HCT116 (cell line): ENCODE measurements at regions not wholly inside any gene's neighbourhood (a gene's known extent, or its start where the extent isn't known, plus 50 kb on each side); places are given as distances from the start of the nearest gene placed in this dataset.

Experiments
- ATAC-seq: fragments of 200-7000 bp; cut with Tn5 transposase; 2 replicates; pipeline ENCODE4 v1.9.1; 2020; ENCODE audit warnings: mild to moderate bottlenecking, moderate library complexity
- BruUV-seq: library from RNA; stranded (reverse); fragments of 400-500 nt; replicated peaks from 2 replicates; lab custom pipeline; 2021; lab: Mats Ljungman, UMichigan
- CTCF ChIA-PET: fragments of 300-600 bp; sonication (Branson Sonifier 250); formaldehyde crosslinking; loops from one replicate; lab custom pipeline; 2021; ENCODE audit warnings: antibody characterized with exemption; lab: Charles Lee
- POLR2A ChIA-PET: fragments of 300-600, 350-600 bp; sonication (Branson Sonifier 250); formaldehyde crosslinking; loops from one replicate; lab custom pipeline; 2021; ENCODE audit warnings: antibody characterized with exemption; lab: Charles Lee
- RAD21 ChIA-PET, 2 experiments: fragments of 300-600 bp; sonication (Branson Sonifier 250); formaldehyde crosslinking; loops; one replicate each; lab custom pipeline; 2023; ENCODE audit warnings: low total read pairs in 2 of 2; ENCODE audit not compliant: uncharacterized antibody in 2 of 2, unreplicated experiment in 2 of 2, low non-redundant PET in 1 of 2; lab: Charles Lee
- DNase-seq: peaks from one replicate; pipeline ENCODE4 v3.0.0-alpha.2; 2010; ENCODE audit warnings: low read depth, low spot score
- H2AFZ ChIP-seq: fragments of 200-600 bp; shearing (Covaris generic), sonication (generic); 2 replicates; pipeline ENCODE4 v1.6.1; 2017; ENCODE audit warnings: low read depth, mixed run types, mixed read lengths, antibody characterized with exemption, low read length; ENCODE audit not compliant: poor library complexity, severe bottlenecking
- H3K27ac ChIP-seq: 2 replicates; pipeline ENCODE4 v1.5.1; 2012; ENCODE audit warnings: low read depth, low read length
- H3K27me3 ChIP-seq: fragments of 200-600 bp; sonication (generic); 2 replicates; pipeline ENCODE4 v1.6.1; 2016; ENCODE audit warnings: mixed run types, low read length, mixed read lengths; ENCODE audit not compliant: insufficient read depth
- H3K36me3 ChIP-seq, 2 experiments: fragments of 200-500 bp in 1 of 2; fragments of 200-600 bp in 1 of 2; sonication (Bioruptor generic) in 1 of 2; sonication (generic) in 1 of 2; 2 replicates each; pipeline versions ENCODE4 v1.5.1 to v1.6.1; 2014 to 2016; ENCODE audit warnings: low read length in 2 of 2, inconsistent platforms in 1 of 2, mixed read lengths in 1 of 2, mixed run types in 1 of 2; ENCODE audit not compliant: insufficient read depth in 2 of 2, control insufficient read depth in 1 of 2
- H3K4me1 ChIP-seq, 2 experiments: fragments of 200-600 bp in 1 of 2; sonication (generic) in 1 of 2; 2 replicates each; pipeline versions ENCODE4 v1.5.1 to v1.6.1; 2012 to 2017; ENCODE audit warnings: low read length in 2 of 2, inconsistent platforms in 1 of 2, mild to moderate bottlenecking in 1 of 2, mixed read lengths in 1 of 2, mixed run types in 1 of 2, moderate library complexity in 1 of 2; ENCODE audit not compliant: insufficient read depth in 2 of 2, control insufficient read depth in 1 of 2
- H3K4me2 ChIP-seq: fragments of 200-600 bp; sonication (generic); 2 replicates; pipeline ENCODE4 v1.6.1; 2017; ENCODE audit warnings: mixed run types, low read length, mixed read lengths
- H3K4me3 ChIP-seq, 2 experiments: fragments of 200-600 bp in 1 of 2; sonication (generic) in 1 of 2; replicated peaks in 1 of 2; 2 replicates each; pipeline ENCODE4 v1.5.1; 2011 to 2016; ENCODE audit warnings: low read length in 2 of 2, control low read depth in 1 of 2, low read depth in 1 of 2, mild to moderate bottlenecking in 1 of 2, mixed read lengths in 1 of 2, mixed run types in 1 of 2
- H3K79me2 ChIP-seq: fragments of 200-600 bp; sonication (generic); 2 replicates; pipeline ENCODE4 v1.6.1; 2017; ENCODE audit warnings: mild to moderate bottlenecking, mixed run types, low read length, moderate library complexity, mixed read lengths; ENCODE audit not compliant: insufficient read depth
- H3K9ac ChIP-seq: fragments of 200-600 bp; sonication (generic); 2 replicates; pipeline ENCODE4 v1.6.1; 2016; ENCODE audit warnings: low read length, mixed read lengths
- H3K9me2 ChIP-seq: fragments of 200-600 bp; sonication (generic), shearing (Covaris generic); 2 replicates; pipeline ENCODE4 v1.6.1; 2017; ENCODE audit warnings: mixed run types, mild to moderate bottlenecking, moderate library complexity; ENCODE audit not compliant: insufficient read depth
- H3K9me3 ChIP-seq, 2 experiments: fragments of 200-500 bp in 1 of 2; fragments of 200-600 bp in 1 of 2; sonication (Bioruptor generic) in 1 of 2; sonication (generic) in 1 of 2; 2 replicates each; pipeline ENCODE4 v1.6.1; 2014 to 2017; ENCODE audit warnings: low read length in 2 of 2, mixed read lengths in 2 of 2, inconsistent platforms in 1 of 2, low read depth in 1 of 2, mild to moderate bottlenecking in 1 of 2, mixed run types in 1 of 2, moderate library complexity in 1 of 2; ENCODE audit not compliant: control insufficient read depth in 1 of 2, insufficient read depth in 1 of 2
- H4K20me1 ChIP-seq: fragments of 200-600 bp; sonication (generic), shearing (Covaris generic); 2 replicates; pipeline ENCODE4 v1.6.1; 2017; ENCODE audit warnings: mixed run types, mild to moderate bottlenecking, moderate library complexity; ENCODE audit not compliant: insufficient read depth
- EGR1 ChIP-seq: IDR thresholded peaks from 2 replicates; pipeline ENCODE4 v1.6.1; 2012; ENCODE audit warnings: low read depth
- ELF1 ChIP-seq: IDR thresholded peaks from 2 replicates; pipeline ENCODE4 v1.6.1; 2012; ENCODE audit warnings: low read depth, borderline replicate concordance
- JUND ChIP-seq: IDR thresholded peaks from 2 replicates; pipeline ENCODE4 v1.6.1; 2012
- POLR2A ChIP-seq: IDR thresholded peaks from 2 replicates; pipeline ENCODE4 v1.7.0; 2011; ENCODE audit warnings: borderline replicate concordance; ENCODE audit not compliant: insufficient read depth, insufficient read length; ENCODE audit errors: extremely low read depth
- POLR2AphosphoS5 ChIP-seq: IDR thresholded peaks from 2 replicates; pipeline ENCODE4 v1.6.1; 2011; ENCODE audit warnings: mild to moderate bottlenecking, low read depth, low read length, moderate library complexity
- SIN3A ChIP-seq: IDR thresholded peaks from 2 replicates; pipeline ENCODE4 v1.6.1; 2012; ENCODE audit warnings: low read depth
- SRF ChIP-seq: IDR thresholded peaks from 2 replicates; pipeline ENCODE4 v1.6.1; 2012; ENCODE audit warnings: low read depth
- intact Hi-C: fragments of 100-400 bp; cut with micrococcal nuclease; formaldehyde crosslinking; loops from 2 replicates; pipeline ENCODE4 v1.10.0; 2022
- TF ChIP-seq, protein P1 (sequence below): IDR thresholded peaks from 2 replicates; pipeline ENCODE4 v1.6.1; 2011; ENCODE audit warnings: mild to moderate bottlenecking, low read length, moderate library complexity; ENCODE audit not compliant: insufficient replicate concordance; ENCODE audit errors: extremely low read depth
- TF ChIP-seq, protein P2 (sequence below), 3 experiments: fragments of 200-600 bp in 1 of 3; sonication (generic) in 1 of 3; IDR thresholded peaks in 2 of 3; conservative IDR thresholded peaks in 1 of 3; 2 replicates each; pipeline ENCODE4 v1.5.1; 2012 to 2017; ENCODE audit warnings: low read depth in 2 of 3, low read length in 2 of 3, antibody characterized with exemption in 1 of 3, borderline replicate concordance in 1 of 3, control low read depth in 1 of 3, mild to moderate bottlenecking in 1 of 3, mixed read lengths in 1 of 3, mixed run types in 1 of 3, moderate library complexity in 1 of 3; ENCODE audit not compliant: insufficient read depth in 1 of 3

DNA sequence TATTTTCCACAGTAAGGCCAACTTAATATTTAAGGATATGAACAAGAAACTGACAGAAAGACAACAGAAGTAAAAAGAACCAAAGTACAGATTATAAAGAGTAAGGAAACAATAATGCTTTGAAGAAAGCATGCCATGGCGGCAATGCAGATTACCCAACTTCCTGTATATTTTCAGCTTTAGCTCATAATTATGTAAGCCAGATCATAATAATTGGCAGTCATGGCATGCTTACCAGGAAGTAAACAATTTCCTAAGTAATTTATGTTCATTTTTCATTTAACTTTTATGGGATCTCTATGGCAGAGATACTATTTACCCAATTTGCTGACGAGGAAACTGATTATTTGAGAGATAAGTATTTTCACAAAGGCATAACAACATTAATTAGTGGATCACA is 988.7 kb downstream of the HACE1 start:
- Histone ChIP-seq H3K79me2 (no peaks in the 10 kb centered on the region), H2AFZ (no peak overlapping the region)
- intact Hi-C loops, result no loop called here
- TF ChIP-seq, protein P1, sequence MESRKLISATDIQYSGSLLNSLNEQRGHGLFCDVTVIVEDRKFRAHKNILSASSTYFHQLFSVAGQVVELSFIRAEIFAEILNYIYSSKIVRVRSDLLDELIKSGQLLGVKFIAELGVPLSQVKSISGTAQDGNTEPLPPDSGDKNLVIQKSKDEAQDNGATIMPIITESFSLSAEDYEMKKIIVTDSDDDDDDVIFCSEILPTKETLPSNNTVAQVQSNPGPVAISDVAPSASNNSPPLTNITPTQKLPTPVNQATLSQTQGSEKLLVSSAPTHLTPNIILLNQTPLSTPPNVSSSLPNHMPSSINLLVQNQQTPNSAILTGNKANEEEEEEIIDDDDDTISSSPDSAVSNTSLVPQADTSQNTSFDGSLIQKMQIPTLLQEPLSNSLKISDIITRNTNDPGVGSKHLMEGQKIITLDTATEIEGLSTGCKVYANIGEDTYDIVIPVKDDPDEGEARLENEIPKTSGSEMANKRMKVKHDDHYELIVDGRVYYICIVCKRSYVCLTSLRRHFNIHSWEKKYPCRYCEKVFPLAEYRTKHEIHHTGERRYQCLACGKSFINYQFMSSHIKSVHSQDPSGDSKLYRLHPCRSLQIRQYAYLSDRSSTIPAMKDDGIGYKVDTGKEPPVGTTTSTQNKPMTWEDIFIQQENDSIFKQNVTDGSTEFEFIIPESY, result no peak
- TF ChIP-seq SIN3A, result no peak
- TF ChIP-seq SRF, result no peak
- TF ChIP-seq, protein P2, sequence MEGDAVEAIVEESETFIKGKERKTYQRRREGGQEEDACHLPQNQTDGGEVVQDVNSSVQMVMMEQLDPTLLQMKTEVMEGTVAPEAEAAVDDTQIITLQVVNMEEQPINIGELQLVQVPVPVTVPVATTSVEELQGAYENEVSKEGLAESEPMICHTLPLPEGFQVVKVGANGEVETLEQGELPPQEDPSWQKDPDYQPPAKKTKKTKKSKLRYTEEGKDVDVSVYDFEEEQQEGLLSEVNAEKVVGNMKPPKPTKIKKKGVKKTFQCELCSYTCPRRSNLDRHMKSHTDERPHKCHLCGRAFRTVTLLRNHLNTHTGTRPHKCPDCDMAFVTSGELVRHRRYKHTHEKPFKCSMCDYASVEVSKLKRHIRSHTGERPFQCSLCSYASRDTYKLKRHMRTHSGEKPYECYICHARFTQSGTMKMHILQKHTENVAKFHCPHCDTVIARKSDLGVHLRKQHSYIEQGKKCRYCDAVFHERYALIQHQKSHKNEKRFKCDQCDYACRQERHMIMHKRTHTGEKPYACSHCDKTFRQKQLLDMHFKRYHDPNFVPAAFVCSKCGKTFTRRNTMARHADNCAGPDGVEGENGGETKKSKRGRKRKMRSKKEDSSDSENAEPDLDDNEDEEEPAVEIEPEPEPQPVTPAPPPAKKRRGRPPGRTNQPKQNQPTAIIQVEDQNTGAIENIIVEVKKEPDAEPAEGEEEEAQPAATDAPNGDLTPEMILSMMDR (IDR thresholded peaks at IDR 0.05 in 2 of 3, conservative IDR thresholded peaks at IDR 0.05 in 1 of 3; ENCODE audit: borderline replicate concordance in 1 of 3, insufficient read depth in 1 of 3, low read depth in 2 of 3, low read length in 2 of 3), result no peak
- no peak for TF ChIP-seq JUND
- no peak for TF ChIP-seq POLR2A
- TF ChIP-seq EGR1, result no peak
- TF ChIP-seq ELF1, result no peak
- no peak for TF ChIP-seq POLR2AphosphoS5
- TF ChIP-seq, all 23 proteins: peak for 0
- H4K20me1 ChIP-seq, result no peaks in the 10 kb centered on the region
- no peak overlapping the region for H3K9ac ChIP-seq
- ChIA-PET CTCF (no interaction called here), POLR2A (no interaction called here), RAD21 (no interaction called here)
- H3K9me2 ChIP-seq, result no peaks in the 10 kb centered on the region
- H3K4me2 ChIP-seq, result no peak overlapping the region
- no peak overlapping the region for H3K4me3 ChIP-seq
- ATAC-seq (no peak), DNase-seq (no peak)
- no peaks in the 10 kb centered on the region for H3K4me1 ChIP-seq
- H3K36me3 ChIP-seq, result no peaks in the 10 kb centered on the region
- H3K27me3 ChIP-seq, result no peaks in the 10 kb centered on the region
- H3K9me3 ChIP-seq, result no peaks in the 10 kb centered on the region
- no peak overlapping the region for H3K27ac ChIP-seq
- BruUV-seq, result no TSS peak
